ENCODE measurements at regions not wholly inside any gene's neighbourhood (a gene's known extent, or its start where the extent isn't known, plus 50 kb on each side); places are given as distances from the start of the nearest gene placed in this dataset.

DNA sequence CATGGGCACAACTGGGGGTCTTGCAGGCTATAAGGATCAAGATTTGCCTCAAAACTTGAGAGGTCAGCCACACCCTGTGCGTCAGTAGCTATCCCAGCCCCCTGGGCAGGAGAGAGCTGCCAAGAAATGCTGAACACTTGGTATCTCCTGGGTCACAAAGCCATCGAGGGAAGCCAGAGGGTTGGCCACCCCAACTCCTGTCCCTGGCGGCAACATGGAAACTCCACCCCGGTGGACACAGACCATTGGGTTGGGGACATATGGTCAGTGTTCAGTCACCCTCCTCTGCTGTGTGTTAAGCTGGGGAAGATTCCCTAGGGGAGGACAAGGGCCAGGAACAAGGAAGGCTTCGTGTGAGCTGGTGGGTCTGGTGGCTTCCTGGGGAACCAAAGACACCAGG lies 140.6 kb downstream of the C5orf15 start:
- H2BK5ac ChIP-seq (ENCODE audit: low read depth, low read length, poor library complexity, severe bottlenecking), result no peak overlapping the region
- no peak overlapping the region for H3K9ac ChIP-seq (ENCODE audit: low read length)
- no peak overlapping the region for H3K23ac ChIP-seq (ENCODE audit: low read length in 2 of 2)
- H3K27me3 ChIP-seq (ENCODE audit: control insufficient read depth in 1 of 2, insufficient read depth in 1 of 2, low read length in 2 of 2), result peaks cover 40 to 45% of the 10 kb centered on the region in 2 experiments
- no peak overlapping the region for H4K8ac ChIP-seq (ENCODE audit: low read length)
- H3K9me3 ChIP-seq (ENCODE audit: control insufficient read depth, low read length), result no peaks in the 10 kb centered on the region
- peak overlapping the region; percentile 9 for H2BK15ac ChIP-seq (ENCODE audit: low read depth, poor library complexity, severe bottlenecking)
- H2AFZ ChIP-seq (ENCODE audit: low read depth, low read length), result no peak overlapping the region
- H3K4me2 ChIP-seq (ENCODE audit: low read length, poor library complexity, severe bottlenecking), result no peak overlapping the region
- H3K18ac ChIP-seq (ENCODE audit: low read depth in 1 of 2, low read length in 2 of 2), result no peak overlapping the region
- no peaks in the 10 kb centered on the region for H3K36me3 ChIP-seq (ENCODE audit: control insufficient read depth in 1 of 2, insufficient read depth in 2 of 2, low read depth in 1 of 2, low read length in 2 of 2)
- no peak overlapping the region for H2BK12ac ChIP-seq (ENCODE audit: low read length in 2 of 2)
- no peaks in the 10 kb centered on the region for H3K79me1 ChIP-seq (replicated peaks; ENCODE audit: low read length, poor library complexity, severe bottlenecking)
- H3K4me1 ChIP-seq (ENCODE audit: control insufficient read depth, insufficient read depth, low read depth, low read length), result peaks cover 6% of the 10 kb centered on the region
- H4K91ac ChIP-seq (ENCODE audit: low read length), result no peak overlapping the region
- no peak overlapping the region for H2AK5ac ChIP-seq (ENCODE audit: low read length, severe bottlenecking)
- no peak overlapping the region for H3K14ac ChIP-seq (ENCODE audit: low read length in 2 of 2)
- 84% methylated on average over 4 of the region's 5 CpGs for whole genome bisulfite sequencing
- no peak overlapping the region for H2BK120ac ChIP-seq (ENCODE audit: low read depth, low read length)
- no peak overlapping the region for H3K27ac ChIP-seq (ENCODE audit: low read length, poor library complexity, severe bottlenecking)
- DNase-seq, result no peak
- H3K4me3 ChIP-seq (ENCODE audit: insufficient read depth in 1 of 2, low read depth in 1 of 2, low read length in 2 of 2), result no peak overlapping the region
- H3K4ac ChIP-seq (ENCODE audit: low read depth in 1 of 2, low read length in 2 of 2), result no peak overlapping the region

DNA sequence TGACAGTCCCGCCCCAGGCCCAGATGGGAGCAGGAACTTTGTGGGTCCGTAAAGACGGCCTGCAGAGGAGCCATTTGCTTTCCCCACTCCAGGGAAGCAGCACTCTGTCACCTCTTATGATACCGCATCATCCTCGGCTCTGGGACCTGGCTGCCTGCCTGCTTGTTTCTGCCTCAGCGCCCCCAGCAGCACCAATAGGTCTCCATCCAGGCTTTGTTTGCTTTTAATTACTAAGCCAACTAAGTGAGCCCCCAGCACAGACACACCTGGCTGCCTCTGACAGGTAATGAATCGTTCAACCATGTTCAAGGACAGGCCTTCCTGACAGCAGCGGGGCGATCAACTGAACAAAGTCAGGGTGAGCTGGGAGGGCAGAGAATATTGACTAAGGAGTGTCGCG lies 141.4 kb downstream of the C5orf15 start:
- Histone ChIP-seq H3K18ac (ENCODE audit: low read depth in 1 of 2, low read length in 2 of 2) (no peak overlapping the region), H2BK15ac (ENCODE audit: low read depth, poor library complexity, severe bottlenecking) (no peak overlapping the region), H3K27ac (ENCODE audit: low read length, poor library complexity, severe bottlenecking) (no peak overlapping the region), H3K9me3 (ENCODE audit: control insufficient read depth, low read length) (no peaks in the 10 kb centered on the region), H2BK120ac (ENCODE audit: low read depth, low read length) (no peak overlapping the region), H2BK12ac (ENCODE audit: low read length in 2 of 2) (no peak overlapping the region), H2AK5ac (ENCODE audit: low read length, severe bottlenecking) (no peak overlapping the region), H3K4me2 (ENCODE audit: low read length, poor library complexity, severe bottlenecking) (no peak overlapping the region), H3K9ac (ENCODE audit: low read length) (no peak overlapping the region), H4K91ac (ENCODE audit: low read length) (no peak overlapping the region), H3K79me1 (replicated peaks; ENCODE audit: low read length, poor library complexity, severe bottlenecking) (no peaks in the 10 kb centered on the region), H3K4me3 (ENCODE audit: insufficient read depth in 1 of 2, low read depth in 1 of 2, low read length in 2 of 2) (no peak overlapping the region), H2AFZ (ENCODE audit: low read depth, low read length) (no peak overlapping the region), H3K4ac (ENCODE audit: low read depth in 1 of 2, low read length in 2 of 2) (no peak overlapping the region), H3K36me3 (ENCODE audit: control insufficient read depth in 1 of 2, insufficient read depth in 2 of 2, low read depth in 1 of 2, low read length in 2 of 2) (no peaks in the 10 kb centered on the region), H3K4me1 (ENCODE audit: control insufficient read depth, insufficient read depth, low read depth, low read length) (peaks cover 6% of the 10 kb centered on the region), H3K27me3 (ENCODE audit: control insufficient read depth in 1 of 2, insufficient read depth in 1 of 2, low read length in 2 of 2) (peaks cover 44 to 46% of the 10 kb centered on the region in 2 experiments), H4K8ac (ENCODE audit: low read length) (no peak overlapping the region), H2BK5ac (ENCODE audit: low read depth, low read length, poor library complexity, severe bottlenecking) (no peak overlapping the region), H3K14ac (ENCODE audit: low read length in 2 of 2) (no peak overlapping the region), H3K23ac (ENCODE audit: low read length in 2 of 2) (no peak overlapping the region)
- DNase-seq, result no peak
- WGBS, result 69% methylated on average over 11 of the region's 11 CpGs

- H2AFZ ChIP-seq (ENCODE audit: low read depth, low read length), result no peak overlapping the region
- H3K18ac ChIP-seq (ENCODE audit: low read depth in 1 of 2, low read length in 2 of 2), result no peak overlapping the region
- H2BK5ac ChIP-seq (ENCODE audit: low read depth, low read length, poor library complexity, severe bottlenecking), result no peak overlapping the region
- peaks cover 47 to 53% of the 10 kb centered on the region in 2 experiments for H3K27me3 ChIP-seq (ENCODE audit: control insufficient read depth in 1 of 2, insufficient read depth in 1 of 2, low read length in 2 of 2)
- H2BK15ac ChIP-seq (ENCODE audit: low read depth, poor library complexity, severe bottlenecking), result no peak overlapping the region
- no peak overlapping the region for H4K91ac ChIP-seq (ENCODE audit: low read length)
- no peaks in the 10 kb centered on the region for H3K9me3 ChIP-seq (ENCODE audit: control insufficient read depth, low read length)
- H3K79me1 ChIP-seq (replicated peaks; ENCODE audit: low read length, poor library complexity, severe bottlenecking), result no peaks in the 10 kb centered on the region
- H3K4ac ChIP-seq (ENCODE audit: low read depth in 1 of 2, low read length in 2 of 2), result no peak overlapping the region
- no peak overlapping the region for H3K4me2 ChIP-seq (ENCODE audit: low read length, poor library complexity, severe bottlenecking)
- H3K23ac ChIP-seq (ENCODE audit: low read length in 2 of 2), result no peak overlapping the region
- peaks cover 5% of the 10 kb centered on the region for H3K4me1 ChIP-seq (ENCODE audit: control insufficient read depth, insufficient read depth, low read depth, low read length)
- H3K9ac ChIP-seq (ENCODE audit: low read length), result no peak overlapping the region
- DNase-seq, result no peak
- no peak overlapping the region for H2BK12ac ChIP-seq (ENCODE audit: low read length in 2 of 2)
- H3K14ac ChIP-seq (ENCODE audit: low read length in 2 of 2), result no peak overlapping the region
- no peak overlapping the region for H2BK120ac ChIP-seq (ENCODE audit: low read depth, low read length)
- H3K36me3 ChIP-seq (ENCODE audit: control insufficient read depth in 1 of 2, insufficient read depth in 2 of 2, low read depth in 1 of 2, low read length in 2 of 2), result no peaks in the 10 kb centered on the region
- WGBS, result 83% methylated on average over 15 of the region's 15 CpGs
- H3K27ac ChIP-seq (ENCODE audit: low read length, poor library complexity, severe bottlenecking), result no peak overlapping the region
- H2AK5ac ChIP-seq (ENCODE audit: low read length, severe bottlenecking), result no peak overlapping the region
- no peak overlapping the region for H3K4me3 ChIP-seq (ENCODE audit: insufficient read depth in 1 of 2, low read depth in 1 of 2, low read length in 2 of 2)
- no peak overlapping the region for H4K8ac ChIP-seq (ENCODE audit: low read length)
Observed at GRCh38 chr5:133825631-133826289, 142.7 kb downstream of the C5orf15 start.

GRCh38 chr5:133824661-133825254 lies 143.7 kb downstream of the C5orf15 start:
- Histone ChIP-seq H2AK5ac (ENCODE audit: low read length, severe bottlenecking) (no peak overlapping the region), H3K4ac (ENCODE audit: low read depth in 1 of 2, low read length in 2 of 2) (no peak overlapping the region), H3K9me3 (ENCODE audit: control insufficient read depth, low read length) (no peaks in the 10 kb centered on the region), H3K27me3 (ENCODE audit: control insufficient read depth in 1 of 2, insufficient read depth in 1 of 2, low read length in 2 of 2) (peaks cover 47 to 58% of the 10 kb centered on the region in 2 experiments), H3K36me3 (ENCODE audit: control insufficient read depth in 1 of 2, insufficient read depth in 2 of 2, low read depth in 1 of 2, low read length in 2 of 2) (no peaks in the 10 kb centered on the region), H2AFZ (ENCODE audit: low read depth, low read length) (no peak overlapping the region), H3K4me1 (ENCODE audit: control insufficient read depth, insufficient read depth, low read depth, low read length) (peaks cover 8% of the 10 kb centered on the region), H2BK120ac (ENCODE audit: low read depth, low read length) (no peak overlapping the region), H3K27ac (ENCODE audit: low read length, poor library complexity, severe bottlenecking) (no peak overlapping the region), H3K4me3 (ENCODE audit: insufficient read depth in 1 of 2, low read depth in 1 of 2, low read length in 2 of 2) (no peak overlapping the region), H2BK5ac (ENCODE audit: low read depth, low read length, poor library complexity, severe bottlenecking) (no peak overlapping the region), H2BK15ac (ENCODE audit: low read depth, poor library complexity, severe bottlenecking) (no peak overlapping the region), H4K91ac (ENCODE audit: low read length) (no peak overlapping the region), H3K18ac (ENCODE audit: low read depth in 1 of 2, low read length in 2 of 2) (no peak overlapping the region), H3K9ac (ENCODE audit: low read length) (no peak overlapping the region), H3K4me2 (ENCODE audit: low read length, poor library complexity, severe bottlenecking) (no peak overlapping the region), H3K14ac (ENCODE audit: low read length in 2 of 2) (no peak overlapping the region), H3K23ac (ENCODE audit: low read length in 2 of 2) (no peak overlapping the region), H2BK12ac (ENCODE audit: low read length in 2 of 2) (no peak overlapping the region), H3K79me1 (replicated peaks; ENCODE audit: low read length, poor library complexity, severe bottlenecking) (no peaks in the 10 kb centered on the region), H4K8ac (ENCODE audit: low read length) (no peak overlapping the region)
- no peak for DNase-seq
- 68% methylated on average over 6 of the region's 6 CpGs for WGBS
